ENCODE measurements at regions not wholly inside any gene's neighbourhood (a gene's known extent, or its start where the extent isn't known, plus 50 kb on each side); places are given as distances from the start of the nearest gene placed in this dataset.

DNA sequence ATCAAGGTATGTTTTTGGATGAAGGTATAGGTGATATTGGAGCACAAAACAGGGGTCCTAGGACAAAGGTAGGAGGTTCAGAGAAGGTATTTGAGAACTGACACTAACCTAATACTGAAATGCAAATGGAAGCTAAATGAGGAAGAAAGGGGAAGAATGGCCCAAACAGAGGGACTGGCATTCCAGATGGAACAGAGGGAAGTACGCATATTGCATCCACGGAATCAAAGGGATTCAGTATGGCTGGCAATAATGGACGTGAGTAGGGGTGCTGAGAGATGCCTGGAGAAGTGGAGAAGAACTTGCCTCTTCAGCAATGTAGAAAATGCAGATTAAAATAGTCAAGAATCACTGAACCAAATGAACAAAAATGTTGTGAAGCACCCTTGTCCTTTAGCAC is 283.5 kb upstream of the DACH1 start:
- no peak for DNase-seq

DNA sequence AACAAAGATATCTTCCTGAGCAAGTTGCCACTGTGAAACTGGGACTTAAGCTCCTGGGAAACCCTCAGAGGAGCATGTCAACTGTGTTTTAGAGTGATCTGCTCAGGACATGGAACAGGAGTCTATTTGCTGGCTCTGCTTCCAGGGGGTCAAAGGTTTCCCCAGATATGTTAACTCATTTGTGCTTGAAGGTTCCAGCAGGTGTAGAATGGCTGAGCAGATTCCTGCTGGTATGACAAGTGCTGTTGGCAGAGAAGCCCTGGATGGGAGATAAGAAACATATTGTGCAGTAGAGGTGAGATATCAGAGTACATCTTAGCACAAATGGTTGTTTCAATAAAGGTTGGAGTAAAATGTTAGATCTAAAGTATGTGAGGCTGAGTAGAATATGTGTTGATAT is 282.7 kb upstream of the DACH1 start:
- DNase-seq = no peak

DNA sequence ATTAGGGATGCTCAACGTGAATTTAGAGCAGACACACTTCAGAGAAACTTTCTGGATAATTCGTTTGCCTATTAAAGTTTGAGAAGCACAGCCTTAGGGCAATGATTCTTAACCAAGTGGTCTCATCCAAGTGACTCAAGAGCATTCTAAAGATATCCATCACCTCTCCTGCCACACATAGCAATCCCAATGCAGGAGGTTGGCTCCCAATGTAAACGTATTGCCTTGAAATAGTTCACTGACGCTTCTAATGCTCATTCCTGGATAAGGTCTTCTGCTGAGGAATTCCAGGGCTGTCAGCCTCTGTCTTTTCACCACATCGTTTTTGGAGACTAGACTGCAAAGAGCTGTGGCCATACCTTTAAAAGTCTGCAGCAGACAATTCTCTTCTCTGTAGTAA is 279.8 kb upstream of the DACH1 start:
- no peak for DNase-seq

DNA sequence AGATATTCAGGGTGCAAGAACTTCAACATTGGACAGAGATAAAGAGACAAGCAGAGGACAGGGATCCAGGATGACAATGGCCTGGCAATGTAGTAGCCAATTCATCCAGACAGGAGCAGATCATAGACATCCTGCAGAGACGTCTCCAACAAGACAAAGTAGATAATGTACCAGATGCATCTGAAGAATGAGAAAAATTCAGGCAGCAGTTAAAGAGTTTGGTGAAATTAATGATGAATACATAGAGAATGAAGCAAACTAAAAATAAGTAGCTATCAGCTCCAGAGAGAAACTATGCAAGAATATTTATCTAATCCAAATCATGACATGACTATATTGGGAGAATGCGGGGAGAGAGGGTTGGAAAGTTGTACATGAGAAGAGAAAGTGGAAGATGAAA is 278.4 kb upstream of the DACH1 start:
- DNase-seq = no peak

DNA sequence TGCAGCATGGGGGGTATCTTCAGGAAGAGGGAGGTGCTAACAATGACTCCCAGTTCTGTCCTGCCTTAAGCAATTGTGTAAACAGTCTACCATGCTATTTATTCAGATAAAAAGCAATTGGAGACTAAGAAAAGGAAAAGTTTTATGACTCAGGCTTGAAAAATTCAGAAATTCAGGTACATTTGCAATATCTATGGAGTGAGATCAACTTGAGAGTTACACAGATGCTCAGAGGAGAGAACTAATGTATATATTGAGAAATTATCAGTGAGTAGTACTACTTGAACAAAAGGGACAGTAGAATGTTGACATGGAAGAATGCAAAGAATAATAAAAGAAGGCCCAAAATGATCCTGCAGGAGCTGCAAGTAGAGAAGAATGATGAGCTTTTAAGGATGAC is 277.6 kb upstream of the DACH1 start:
- DNase-seq = no peak

DNA sequence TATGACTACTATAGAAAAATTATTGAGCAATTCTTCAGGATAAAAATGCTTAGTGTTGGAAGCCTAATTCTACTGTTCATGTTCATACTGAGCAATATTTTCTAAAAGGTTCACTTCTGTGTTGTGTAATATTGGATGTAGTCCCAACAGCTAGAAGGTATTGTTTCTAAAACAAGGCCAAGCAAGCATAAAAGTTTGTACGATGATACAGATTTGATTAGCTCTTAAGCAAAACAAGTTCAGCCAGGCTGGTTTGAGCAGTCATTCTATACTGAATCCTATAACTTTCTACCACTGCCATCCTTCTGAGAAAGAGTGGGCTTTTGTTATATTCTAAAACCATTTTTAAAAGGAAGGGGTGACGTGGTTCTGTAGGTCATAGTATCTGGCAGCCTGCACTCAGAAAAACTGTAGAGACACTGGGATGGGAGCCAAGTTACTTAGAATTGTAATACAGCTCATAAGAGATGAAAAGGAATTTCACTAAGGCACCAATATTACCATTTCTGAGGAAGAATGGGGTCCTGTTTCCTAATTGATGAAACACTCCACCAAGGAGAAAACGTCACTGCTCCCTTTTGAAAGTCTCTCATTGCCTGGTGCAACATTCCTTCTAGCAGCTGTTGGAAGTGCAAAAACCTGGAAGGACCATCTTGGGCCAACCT is 275.0 kb upstream of the DACH1 start:
- no peak for DNase-seq

DNA sequence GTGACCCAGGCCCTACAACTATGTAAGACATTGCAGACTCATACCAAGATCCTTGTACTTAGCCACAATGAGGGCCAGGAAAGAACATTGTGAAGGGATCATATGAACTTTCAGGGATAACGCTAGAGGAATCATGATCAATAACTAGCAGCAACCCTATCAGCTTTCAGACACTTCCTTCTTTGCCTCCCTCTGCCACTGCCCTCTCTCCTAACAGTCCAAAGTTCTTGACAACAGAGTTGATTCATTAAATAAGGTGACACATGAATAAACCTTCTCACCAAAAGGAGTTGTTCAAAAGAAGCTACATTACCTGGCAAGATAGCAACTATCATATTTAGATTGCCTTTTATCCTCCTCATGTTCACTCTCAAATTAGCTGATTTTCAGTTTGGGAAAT is 272.2 kb upstream of the DACH1 start:
- no peak for DNase-seq

DNA sequence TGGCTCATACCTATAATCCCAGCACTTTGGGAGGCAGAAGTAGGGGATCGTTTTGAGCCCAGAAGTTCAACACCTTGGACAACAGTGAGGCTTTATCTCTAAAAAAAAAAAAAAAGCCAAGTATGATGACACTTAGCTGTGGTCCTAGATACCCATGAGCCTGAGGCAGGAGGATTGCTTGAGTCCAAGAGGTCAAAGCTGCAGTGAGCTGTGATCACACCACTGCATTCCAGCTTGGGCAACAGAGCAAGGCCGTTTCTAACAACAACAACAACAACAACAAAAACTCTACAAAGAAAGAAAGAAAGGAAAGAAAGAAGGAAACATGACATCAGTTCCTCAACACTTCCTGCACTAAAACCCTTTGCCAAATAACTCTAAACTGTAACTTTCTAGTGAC is 265.1 kb upstream of the DACH1 start:
- no peak for DNase-seq

DNA sequence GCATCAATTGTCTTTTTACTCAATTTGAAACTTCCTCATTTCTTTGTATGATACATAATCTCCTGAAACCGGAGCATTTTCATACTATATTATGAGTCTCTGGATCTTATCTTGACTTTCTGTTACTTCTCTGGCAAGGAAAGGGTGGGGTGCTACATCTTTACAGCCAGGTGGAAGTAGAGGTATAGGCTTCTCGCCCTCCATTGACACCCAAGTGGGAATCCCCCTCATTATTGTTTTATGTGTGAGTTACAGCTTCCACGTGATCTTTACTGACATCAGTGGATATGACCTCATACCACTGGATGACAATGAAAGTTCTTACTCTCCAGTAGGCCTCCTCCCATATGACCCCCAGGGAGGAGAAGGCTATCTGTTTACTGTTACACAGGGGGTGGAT is 262.1 kb upstream of the DACH1 start:
- no peak for DNase-seq

DNA sequence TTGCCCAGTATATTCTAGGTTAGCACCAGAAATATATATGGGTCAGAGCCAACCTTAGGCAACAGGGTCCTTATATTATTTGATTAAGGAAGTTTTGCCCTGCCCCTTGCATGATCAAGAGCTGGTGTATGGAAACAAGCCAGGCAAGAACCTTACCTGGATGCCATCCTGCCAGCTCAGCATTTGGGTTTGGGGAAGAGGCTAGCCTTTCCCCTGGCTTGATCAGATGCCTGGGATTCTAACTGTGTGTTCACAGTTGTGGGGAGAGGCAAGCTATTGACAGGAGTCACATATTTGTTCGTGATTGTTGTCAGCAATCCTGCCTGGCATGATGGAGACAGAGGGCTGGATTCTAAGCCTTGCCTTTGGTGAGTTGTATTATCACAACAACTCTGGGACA is 260.0 kb upstream of the DACH1 start:
- no peak for DNase-seq

DNA sequence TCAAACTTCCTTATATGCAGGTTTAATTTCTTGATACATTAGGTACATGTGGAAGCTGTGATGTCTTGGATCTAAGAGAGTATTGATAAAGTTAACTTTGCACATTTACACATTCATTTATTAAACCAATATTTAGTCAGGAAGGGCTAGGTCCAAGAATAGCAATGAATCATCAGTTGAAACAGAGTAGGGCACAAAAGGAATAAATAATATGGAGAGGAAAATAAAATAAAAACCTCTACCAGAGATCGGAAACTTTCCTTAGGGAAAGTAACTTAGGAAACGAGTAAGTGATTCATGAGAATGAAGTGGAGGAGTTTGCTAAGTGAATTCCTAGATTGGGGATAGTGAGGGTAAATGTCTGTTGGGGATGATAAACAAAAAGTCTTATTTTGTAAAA is 259.4 kb upstream of the DACH1 start:
- DNase-seq = no peak

DNA sequence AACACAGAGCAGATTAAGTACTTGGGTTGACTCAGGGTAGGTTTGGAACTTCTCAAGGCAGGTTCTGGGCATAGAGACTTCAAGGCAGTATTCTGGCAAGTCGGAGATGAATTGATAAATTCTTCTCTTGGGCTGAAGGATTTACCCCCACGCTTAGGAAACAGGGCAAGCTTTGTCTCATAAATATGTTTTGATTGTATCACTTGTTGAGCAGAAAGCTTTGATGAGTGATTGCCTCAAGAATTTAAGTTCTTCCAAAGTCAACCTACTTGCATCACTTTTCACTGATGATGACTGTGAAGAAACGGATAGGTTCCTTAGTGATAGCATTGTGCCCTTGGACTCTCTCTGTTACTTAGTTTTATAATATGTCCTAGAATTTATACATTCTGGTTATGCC is 258.6 kb upstream of the DACH1 start:
- DNase-seq = no peak

DNA sequence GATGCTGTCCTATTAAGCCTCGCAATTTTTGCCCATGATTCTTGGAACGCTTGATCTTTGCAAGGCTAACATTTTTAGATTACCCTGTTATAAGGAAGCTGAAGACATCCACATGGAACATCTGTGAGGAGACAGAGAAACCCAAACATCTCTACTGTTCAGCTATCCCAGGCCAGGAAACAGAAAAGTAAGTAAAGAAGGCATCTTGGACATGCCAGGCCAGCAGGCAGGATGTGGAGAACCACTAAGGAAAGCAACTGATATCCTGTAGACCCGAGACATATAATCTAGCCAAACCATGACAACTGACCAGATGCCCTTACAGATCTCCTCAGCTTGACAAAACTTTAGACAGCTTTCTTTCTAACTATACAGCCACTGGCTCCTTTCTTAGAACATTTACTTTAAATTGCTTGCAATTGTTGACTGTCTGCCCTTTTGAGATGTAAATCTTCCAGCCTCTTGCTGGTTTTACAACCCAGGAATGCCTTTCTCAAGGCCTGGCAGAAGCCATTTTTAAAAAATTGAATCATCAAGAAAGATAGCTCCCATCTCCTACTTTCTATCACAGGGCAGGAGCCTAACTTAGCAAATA is 255.8 kb upstream of the DACH1 start:
- DNase-seq = no peak

DNA sequence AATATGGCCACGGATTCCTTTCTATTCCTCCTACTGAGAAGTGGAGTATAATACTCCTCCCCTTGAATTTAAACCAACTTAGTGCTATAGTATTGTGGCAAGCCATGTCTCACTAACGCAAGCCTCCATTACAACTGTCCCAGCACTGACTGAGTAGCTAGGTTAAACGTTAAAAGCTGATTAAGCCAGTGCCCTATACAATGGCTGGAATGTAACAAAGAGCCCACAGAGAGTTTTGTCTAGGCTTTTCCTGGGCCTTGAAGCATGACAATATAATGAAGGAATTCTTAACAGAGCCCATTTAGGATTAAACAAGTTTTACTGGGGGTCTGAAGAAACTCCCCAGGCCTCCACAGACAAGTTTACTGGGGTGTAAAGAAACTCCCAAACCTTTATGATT is 254.5 kb upstream of the DACH1 start:
- DNase-seq = no peak

DNA sequence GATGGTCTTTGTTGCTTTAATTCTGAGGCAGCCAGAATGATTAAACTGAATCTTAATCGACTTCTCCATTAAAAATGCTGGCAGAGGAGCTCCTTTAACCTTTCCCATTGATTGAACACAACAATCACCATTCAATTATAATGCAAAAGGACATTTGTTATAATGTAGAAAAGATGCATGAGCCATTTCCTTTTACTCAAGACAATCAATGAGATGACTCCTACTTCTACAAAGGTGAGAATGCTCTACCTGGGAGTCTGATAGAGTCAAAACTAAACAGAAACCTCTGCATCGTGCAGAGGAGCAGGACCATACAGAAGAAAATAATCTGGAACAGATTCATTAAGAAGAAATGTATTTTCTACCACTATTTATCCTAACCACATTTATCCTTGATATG is 253.6 kb upstream of the DACH1 start:
- no peak for DNase-seq

DNA sequence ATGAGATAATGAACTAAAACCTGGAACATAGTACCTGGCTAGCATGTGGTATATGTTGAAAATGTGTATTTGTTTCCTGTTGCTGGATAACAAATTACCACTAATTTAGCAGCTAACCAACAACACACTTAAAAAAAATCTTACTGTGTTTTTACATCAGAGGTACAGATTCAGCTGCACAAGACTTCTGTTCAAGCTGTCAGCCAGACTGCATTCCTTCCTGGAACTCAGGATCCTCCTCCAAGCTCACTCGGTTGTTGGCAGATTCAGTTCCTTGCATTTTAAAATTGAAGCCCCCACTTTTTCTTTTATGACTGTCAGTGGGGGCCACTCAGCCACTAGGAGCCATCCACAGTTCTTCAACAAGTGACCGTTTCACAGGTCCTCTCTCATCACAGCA is 246.9 kb upstream of the DACH1 start:
- DNase-seq = no peak

DNA sequence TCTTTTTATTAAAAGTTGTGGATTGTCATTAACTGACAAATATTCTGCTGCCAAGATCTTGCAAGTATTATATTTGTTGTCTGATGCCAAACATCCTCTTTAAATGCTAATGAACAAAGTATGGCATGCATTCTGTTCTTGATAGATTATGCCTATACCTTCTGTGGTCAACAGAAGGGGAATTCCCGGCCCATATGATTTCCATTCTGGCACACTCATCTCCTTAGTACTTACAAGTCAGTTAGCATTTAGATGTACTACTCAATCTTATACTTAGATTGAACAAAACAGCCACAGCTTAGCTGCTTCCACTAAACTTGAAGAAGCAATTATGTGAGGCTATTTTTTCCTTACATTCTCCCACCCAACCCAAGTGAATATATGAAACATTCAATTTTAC is 246.1 kb upstream of the DACH1 start:
- DNase-seq = no peak

DNA sequence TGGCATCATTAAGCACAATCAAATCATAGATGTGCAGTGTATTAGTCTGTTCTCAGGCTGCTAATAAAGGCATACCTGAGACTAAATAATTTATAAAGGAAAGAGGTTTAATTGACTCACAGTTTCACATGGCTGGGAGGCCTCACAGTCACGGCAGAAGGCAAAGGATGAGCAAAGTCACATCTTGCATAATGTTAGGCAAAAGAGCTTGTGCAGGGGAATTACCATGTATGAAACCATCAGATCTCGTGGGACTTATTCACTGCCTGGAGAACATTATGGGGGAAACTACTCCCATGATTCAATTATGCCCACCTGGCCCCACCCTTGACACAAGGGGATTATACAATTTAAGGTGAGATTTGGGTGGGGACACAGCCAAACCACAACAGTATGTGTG is 245.2 kb upstream of the DACH1 start:
- DNase-seq = no peak

DNA sequence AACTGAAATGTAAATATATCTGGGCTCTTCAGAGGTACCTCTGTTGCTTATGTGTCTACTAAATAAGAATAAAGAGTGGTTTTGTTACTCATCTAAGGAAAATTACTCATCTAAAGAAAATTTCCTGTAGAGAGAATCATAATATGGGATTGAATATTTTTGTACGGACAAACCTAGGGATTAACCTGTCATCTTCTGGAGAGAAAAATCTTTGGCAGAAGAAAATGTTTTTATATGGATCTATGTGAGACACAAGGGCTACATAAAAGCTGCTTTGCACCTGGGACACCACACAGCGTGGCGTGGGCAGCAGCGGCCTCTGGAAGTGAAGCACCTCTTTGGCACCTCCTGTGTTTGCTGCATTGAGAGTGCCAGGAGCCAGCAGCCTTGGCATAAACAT is 242.9 kb upstream of the DACH1 start:
- DNase-seq = peak; percentile 78

DNA sequence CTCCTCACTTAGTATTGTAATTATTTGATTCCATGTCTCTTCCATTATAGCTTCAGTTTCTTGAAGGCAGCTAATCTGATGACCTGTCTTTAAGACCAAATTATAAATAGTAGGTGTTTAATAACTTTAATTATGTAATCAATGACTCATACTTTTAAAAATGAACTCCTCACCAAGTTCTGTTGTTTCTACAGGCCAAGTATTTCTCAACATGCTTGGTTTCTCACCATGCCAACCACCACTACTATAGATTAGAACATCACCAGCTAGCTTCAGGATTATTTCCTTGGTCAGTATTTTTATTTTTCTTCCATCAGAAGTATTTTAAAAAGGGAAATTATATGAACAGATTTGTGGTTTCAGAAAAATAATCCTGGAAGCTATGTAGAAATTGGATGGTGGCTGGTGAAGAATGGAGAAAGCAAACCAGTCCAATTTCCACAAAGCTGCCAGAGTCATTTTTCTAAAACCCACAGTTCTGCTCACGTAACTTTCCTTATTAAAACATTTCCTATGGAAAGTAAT is 237.7 kb upstream of the DACH1 start:
- no peak for DNase-seq

DNA sequence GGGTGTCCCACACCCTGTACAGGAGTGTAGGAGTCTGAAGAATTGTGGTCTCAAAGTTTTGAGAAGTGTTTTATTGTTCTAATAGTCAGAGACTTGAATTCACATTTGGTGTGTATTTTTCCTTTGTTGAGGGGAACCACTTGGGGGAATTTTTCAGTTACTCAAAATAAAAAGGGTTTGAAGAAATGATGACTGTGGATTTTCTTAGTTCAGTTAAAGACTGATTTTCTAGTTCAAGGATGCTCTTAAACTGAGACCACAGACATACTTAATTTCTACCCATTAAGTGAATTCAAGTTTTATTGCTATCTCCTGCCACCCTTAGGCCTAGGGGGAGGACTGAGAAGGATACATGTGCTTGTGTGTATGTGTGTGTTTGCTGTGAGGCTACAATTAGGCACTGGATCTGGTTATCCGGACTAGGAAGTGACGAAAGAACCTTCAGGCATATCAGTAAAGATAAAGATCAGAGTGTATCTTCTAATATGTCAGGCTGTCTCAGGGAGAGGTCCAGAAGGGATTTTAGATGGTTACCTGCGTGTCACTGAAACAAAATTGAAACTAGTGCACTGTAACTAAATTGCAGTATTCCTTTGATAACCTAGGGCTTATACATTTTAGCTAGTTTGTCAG is 234.9 kb upstream of the DACH1 start:
- DNase-seq = no peak

DNA sequence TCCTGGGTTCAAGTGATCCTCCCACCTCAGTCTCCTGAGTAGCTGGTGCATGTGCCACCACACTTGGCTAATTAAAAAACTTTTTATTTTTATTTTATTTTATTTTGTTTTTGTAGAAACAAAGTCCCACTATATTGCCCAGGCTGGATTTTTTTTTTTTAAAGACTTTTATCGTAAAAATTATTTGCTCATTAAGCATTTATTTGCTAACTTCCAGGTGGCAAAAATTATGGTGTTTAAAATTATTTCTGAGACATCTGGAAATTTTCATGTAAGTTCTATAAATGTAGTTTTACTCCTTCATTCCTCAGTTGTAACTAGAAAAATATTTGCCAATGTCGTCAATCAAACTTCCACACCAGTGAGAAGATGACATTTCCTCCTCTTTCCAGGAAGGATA is 233.3 kb upstream of the DACH1 start:
- DNase-seq = no peak

DNA sequence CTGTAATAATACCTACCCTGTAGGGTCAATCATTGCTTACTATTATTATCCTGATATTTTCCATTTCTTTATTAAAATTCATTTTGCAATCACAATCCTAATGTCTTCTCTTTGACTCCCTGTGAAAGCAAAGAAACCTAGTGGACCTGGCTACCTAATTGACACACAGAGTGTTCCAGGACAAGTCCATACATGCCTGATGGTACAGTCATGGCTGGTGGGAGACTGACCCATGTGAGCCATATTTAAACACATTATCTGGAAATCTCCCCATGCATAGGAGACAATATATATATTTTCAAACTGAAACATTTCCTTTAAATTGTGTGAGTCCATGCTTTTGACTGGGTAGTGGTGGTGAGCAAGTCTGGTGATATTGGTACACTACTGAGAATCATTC is 230.6 kb upstream of the DACH1 start:
- DNase-seq = no peak

DNA sequence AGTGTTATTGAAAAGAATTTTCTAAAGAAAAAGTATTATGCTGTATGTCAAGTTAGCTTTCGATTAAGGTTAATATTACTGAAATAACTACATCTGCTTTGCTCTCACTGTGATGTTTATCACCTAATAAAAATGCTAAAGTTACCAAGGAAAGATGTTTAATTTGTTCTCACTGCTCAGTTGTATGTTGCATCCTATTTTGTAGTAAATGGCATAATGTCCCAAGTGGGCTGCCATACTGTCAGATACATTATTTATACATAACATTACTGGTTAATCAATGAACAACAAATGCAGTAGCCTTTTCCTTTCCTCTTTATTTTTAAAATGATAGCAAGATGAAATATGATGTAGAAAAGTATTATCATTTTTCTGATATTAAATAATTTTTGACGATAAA is 226.3 kb upstream of the DACH1 start:
- no peak for DNase-seq

DNA sequence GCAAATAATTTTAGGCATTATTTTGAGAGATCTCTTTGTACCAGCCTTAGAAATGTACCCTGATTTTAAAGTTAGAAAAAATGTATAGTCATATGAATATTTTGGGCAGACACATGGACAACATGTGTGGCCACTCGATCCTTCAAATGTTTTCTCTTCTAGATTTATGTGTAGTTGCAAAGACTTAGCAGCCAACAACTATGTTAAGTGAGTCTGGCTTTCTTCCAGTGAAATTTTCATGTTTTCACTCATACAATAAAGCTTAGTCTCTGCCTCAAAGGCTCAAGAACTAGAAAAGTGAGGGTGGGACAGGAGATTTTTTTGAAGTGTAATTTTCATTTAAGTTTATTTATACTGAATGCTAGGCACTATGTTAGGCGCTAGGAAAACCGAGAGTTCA is 207.7 kb upstream of the DACH1 start:
- no peak for DNase-seq

All from NCI-H1092 treated with DMSO at 0.1 percent for 48 hours (cell line).